GM18519 (cell line): ENCODE measurements at regions not wholly inside any gene's neighbourhood (a gene's known extent, or its start where the extent isn't known, plus 50 kb on each side); places are given as distances from the start of the nearest gene placed in this dataset.

Experiments
- ATAC-seq: cut with Tn5 transposase; IDR thresholded peaks from one replicate; pipeline ENCODE4 v1.9.1; 2021; ENCODE audit warnings: mild to moderate bottlenecking, moderate library complexity; ENCODE audit not compliant: unreplicated experiment, low FRiP score

DNA sequence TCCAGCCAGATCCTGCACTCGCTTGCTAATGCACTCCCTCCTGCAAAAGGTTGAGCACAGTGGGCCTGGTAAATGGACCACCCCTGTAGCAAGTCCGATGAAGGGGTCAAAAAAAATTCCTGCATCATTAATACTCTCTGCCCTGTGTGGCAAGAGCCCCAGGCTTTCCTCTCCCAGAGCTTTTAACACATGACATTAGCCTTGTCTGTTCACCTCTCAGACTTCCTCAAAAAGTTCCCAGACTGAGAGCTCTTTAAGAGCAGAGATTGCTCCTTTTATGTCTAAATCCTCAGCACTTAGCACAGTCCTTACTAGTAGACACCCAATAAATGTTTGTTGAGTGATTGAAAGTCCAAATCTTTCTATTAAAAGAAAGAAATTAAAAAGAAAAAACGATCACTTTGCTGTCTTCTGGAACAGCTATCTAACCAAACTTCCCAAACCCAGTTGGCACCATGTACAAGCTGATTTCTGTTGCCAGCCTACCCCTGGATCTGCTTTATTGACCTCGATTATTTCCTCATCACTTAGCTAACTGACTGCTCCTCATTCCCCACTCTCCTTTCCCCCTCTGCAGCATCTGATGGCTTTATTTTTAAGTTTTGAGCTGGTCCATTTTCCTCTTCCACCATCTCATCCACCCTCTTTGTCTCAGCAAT lies 209.8 kb downstream of the ENC1 start:
- no peak for ATAC-seq

- no peak for ATAC-seq
These were observed 211.0 kb downstream of the ENC1 start for GRCh38 chr5:74429495-74429894.

DNA sequence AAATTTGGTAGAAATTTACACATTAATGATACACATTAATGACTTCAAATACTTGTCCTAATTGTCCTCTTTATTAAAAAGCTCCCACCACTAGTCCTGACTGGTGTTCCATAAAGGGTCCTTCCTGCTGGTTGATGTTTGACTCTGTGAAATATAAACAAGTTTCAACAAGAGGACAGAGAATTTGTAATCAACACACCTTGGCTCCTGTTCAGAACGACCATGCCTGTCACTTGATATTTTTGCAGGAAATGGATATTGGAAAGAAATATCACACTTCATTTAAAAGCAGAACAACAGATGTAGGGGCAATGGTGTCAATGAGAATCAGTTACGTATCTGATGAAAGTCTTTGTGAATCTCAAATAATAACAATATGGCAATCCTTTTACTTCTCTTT lies 211.7 kb downstream of the ENC1 start:
- no peak for ATAC-seq

DNA sequence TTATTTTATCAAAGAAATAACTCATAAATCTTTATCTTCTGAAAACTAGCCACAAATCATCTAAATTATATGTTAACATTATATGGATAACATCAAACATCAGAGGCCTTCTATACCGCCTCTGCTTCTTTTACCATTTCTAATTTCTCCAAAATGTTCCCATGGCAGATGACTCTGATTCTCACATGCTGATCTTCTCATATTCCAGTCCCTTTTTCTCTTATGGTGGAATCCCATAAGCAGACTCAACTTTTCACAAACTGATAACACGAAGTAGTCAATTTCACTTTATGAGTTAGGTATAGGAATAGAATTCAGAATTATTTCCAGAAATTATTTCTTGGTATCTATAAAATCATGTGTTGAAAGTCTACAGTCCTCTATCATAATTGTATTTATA lies 212.3 kb downstream of the ENC1 start:
- ATAC-seq: no peak

DNA sequence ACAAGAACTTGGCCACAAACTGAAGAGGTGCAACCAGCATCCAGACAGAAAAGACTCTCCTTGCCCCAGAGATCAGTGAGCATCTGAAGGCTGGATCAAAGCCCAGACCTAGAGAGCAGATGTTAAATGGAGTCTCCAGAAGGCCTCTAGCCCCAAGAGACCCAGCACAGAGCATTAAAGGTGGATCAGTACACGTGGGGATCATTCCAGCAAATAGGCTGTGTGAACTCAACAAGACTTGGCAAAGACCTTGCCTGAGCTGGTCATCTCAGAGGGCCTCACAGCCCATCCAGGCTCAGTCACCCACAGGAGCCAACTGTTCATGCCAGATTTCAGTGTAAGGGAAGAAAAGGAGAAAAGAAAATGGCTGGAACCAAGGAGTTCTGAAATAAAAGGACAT lies 214.0 kb downstream of the ENC1 start:
- no peak for ATAC-seq

DNA sequence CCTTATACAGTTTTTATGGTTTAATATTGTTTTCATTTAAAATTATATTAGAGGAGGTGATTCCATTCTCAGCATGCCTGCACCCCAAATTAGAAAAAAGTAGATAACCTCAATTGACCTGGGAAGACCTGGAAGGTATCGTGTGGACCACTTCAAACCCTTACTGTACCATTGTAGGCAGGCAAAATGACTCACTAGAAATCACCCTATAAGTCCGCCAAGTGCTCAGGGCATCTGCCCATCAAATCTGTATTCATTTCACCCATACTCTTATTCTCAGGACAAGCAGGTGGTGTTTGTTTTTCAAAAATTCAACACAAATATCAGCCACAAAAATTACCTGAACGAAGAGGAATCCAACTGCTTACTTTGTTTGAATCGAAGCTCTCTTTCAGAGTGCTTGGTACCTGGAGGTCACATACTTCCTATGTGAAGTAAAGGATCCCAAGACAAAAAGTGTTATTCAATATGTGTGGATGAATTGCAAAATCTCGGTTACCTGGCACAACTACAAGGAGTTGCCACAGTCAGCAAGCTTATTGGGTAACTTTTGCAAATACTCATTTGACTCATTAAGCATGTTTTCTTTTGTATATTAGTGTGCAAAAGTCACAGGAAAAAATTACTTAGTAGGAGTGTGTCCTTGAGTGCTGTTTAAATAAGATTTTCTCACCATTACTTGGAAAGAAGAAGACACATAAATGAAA lies 216.2 kb downstream of the ENC1 start:
- no peak for ATAC-seq

DNA sequence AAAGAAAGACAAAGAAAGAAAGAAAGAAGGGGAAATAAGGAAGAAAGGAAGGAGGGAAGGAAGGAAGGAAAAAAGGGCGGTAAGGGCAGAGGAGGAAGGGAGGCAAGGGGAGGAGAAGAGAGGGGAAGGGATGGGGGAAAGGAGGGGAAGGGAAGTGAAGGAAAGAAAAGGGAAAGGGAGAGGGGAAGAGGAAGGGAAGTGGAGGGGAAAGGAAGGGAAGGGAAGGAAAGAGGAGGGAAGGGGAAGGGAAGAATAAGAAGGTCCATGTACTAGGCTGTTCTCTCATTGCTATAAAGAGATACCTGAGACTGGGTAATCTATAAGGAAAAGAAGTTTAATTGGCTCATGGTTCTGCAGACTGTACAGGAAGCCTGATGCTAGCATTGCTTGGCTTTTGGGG lies 217.1 kb downstream of the ENC1 start:
- no peak for ATAC-seq

DNA sequence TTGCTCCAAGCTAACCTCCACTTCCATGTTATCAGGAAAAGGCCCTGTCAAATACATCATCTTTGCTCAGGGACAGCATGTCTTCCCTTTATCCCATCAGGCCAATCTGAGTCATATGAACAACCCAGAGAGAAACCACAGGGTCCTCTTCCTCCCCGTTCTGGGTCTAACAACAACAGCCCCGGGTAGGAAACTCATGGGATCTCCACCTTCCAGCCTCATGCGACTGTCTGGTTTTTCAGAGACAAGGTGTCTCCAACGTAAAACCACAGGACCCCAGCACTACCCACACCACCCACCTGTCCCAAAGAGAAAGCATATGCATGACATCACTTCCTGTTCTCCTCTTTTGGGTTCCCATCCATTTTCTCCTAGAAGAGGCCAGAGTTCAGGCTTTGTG lies 217.9 kb downstream of the ENC1 start:
- no peak for ATAC-seq

DNA sequence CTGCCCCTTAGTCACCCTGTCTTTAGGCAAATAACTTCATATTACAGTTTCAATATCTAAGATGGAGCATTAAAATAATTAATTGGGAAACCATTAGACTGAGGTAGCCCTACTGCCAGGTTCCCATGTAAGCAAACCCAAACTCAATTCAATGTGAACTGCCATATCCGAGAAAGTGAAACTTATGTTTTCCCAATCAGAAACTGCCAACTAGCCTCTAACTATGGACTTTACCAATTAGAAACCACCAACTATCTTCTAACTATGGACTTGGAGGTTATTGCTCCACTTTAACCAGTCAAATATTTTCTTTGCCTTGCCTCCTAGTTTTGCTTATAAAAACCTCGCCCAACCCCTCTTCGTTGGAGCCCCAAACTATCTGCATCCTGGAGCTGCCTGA lies 218.5 kb downstream of the ENC1 start:
- no peak for ATAC-seq

DNA sequence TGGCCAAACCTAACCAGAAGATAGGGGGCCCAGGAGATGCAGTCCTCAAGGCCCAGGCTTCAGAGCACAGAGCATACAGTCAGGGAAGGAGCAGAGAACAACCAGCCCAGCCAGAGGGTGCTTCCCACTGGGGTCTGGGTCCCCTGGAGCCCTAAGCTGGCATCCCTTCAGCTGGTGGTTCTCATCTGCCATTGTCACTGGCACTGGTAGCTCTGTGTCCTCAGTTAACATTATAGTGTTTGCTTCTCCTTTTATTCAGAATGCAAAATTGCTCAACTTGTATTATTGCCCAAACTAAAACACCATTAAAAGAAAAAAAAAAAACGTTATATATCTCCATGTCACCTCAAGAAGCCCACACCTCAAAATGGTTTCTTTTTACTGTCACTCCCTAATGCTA lies 219.2 kb downstream of the ENC1 start:
- no peak for ATAC-seq

DNA sequence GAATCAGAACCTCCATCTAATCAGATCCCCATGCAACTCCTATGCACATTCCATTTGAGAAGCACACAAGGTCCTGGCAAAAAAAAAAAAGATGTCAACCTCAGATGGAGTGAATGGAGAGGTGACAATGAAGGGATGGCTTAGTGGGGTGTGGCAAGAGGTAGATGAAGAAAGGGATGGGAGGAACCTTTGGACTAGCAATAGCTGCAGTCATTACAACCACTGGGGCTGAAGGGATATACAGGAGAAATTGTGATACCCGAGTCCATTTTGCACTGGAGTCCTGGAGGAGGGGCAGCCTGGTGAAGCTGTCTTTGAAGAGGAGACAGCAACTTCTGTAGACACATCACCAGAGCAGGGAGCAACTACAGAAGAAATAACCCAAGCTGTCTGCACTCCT lies 219.6 kb downstream of the ENC1 start:
- ATAC-seq: no peak

DNA sequence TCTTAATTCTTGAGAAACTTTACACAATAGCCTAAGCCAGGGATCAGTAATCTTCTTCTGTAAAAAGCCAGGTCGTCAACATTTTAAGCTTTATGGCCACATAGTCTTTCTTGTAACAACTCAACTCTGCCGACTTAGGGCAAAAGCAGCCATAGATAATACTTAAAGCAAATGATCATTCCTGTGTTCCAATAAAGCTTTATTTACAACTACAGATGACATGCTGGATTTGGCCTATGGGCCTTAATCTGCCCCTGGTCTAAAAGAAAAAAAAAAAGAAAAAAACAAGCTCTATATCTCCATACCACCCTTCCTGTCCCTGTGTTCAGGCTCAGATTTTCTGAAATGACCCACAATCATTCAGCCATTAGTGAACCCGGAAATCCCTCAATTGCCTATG lies 220.3 kb downstream of the ENC1 start:
- ATAC-seq: no peak

GRCh38 chr5:74419468-74419867 lies 221.1 kb downstream of the ENC1 start:
- no peak for ATAC-seq

DNA sequence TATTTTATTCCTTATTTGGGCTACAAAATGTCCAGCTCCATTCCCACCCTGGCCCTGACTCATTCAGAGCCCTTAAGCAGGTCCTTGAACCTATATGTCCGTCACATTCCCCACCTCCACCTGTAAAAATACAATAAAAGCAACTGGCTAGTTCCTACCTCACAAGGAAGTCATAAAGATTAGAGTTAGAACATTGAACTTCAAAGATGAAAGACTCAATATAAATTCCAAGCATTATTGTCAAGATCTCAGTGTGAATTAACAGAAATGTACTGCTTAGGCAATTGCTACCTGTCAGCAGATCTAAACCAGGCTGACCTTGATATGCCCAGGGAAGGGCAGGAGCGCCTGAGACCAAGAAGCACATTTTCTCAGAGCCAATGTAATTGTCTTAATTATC lies 221.8 kb downstream of the ENC1 start:
- no peak for ATAC-seq

- ATAC-seq: no peak
These were observed 222.3 kb downstream of the ENC1 start for GRCh38 chr5:74418261-74418660.

- no peak for ATAC-seq
These were observed 224.8 kb downstream of the ENC1 start for GRCh38 chr5:74415695-74416102.

- ATAC-seq: no peak
These were observed 226.3 kb downstream of the ENC1 start for GRCh38 chr5:74414228-74414627.

- ATAC-seq: no peak
These were observed 227.0 kb downstream of the ENC1 start for GRCh38 chr5:74413403-74414048.

GRCh38 chr5:74412066-74412465 lies 228.5 kb downstream of the ENC1 start:
- ATAC-seq: no peak

- no peak for ATAC-seq
These were observed 230.8 kb downstream of the ENC1 start for GRCh38 chr5:74409712-74410111.

DNA sequence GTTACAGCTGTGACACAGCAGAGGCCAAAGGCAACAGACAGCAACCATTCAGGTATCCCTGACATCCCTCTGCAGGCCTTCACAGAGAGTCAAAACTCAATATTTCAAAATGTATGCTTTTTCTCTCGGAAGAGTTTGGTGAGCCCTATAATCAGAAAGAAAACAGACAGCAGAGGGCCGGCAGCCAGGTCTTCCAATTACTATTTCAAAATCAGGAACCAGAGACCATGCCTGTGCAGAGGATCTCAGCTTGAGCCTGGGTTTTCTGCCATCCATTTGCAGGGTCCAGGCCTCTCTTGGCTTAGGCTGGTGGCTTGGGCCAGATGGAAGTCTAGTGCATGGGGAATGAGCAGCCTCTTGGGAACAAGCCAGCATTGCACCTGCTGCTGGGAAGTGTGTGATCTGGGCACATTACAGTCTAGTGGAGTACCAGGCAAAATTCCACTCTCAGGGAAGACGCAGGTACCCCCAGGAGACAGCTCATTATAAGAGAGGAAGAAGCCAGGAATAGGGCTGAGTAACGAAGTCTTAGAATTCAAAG lies 231.3 kb downstream of the ENC1 start:
- ATAC-seq: no peak
